Mesenchymal stem cell (in vitro differentiated cells and primary cell): ENCODE measurements at regions not wholly inside any gene's neighbourhood (a gene's known extent, or its start where the extent isn't known, plus 50 kb on each side); places are given as distances from the start of the nearest gene placed in this dataset.

Experiments used
- DNase-seq: peaks from one replicate; pipeline ENCODE4 v3.0.0-alpha.2; 2013
- H2AFZ ChIP-seq: one replicate; pipeline ENCODE4 v1.6.1; 2013; ENCODE audit warnings: low read depth, mild to moderate bottlenecking, control low read depth, inconsistent platforms, low read length, moderate library complexity
- H2AK5ac ChIP-seq: 2 replicates; pipeline ENCODE4 v1.6.1; 2013; ENCODE audit warnings: low read length, moderate library complexity, mild to moderate bottlenecking, inconsistent platforms; ENCODE audit not compliant: severe bottlenecking
- H2BK120ac ChIP-seq: one replicate; pipeline ENCODE4 v1.6.1; 2013; ENCODE audit warnings: low read depth, mild to moderate bottlenecking, inconsistent platforms, low read length, moderate library complexity
- H2BK12ac ChIP-seq, 2 experiments: one replicate each; pipeline ENCODE4 v1.6.1; 2013; ENCODE audit warnings: inconsistent platforms in 2 of 2, low read length in 2 of 2, mild to moderate bottlenecking in 2 of 2, moderate library complexity in 2 of 2, control low read depth in 1 of 2
- H2BK15ac ChIP-seq: one replicate; pipeline ENCODE4 v1.6.1; 2013; ENCODE audit warnings: mild to moderate bottlenecking, low read depth, inconsistent platforms; ENCODE audit not compliant: poor library complexity, severe bottlenecking
- H2BK5ac ChIP-seq: 2 replicates; pipeline ENCODE4 v1.6.1; 2013; ENCODE audit warnings: low read depth, mild to moderate bottlenecking, low read length, control low read depth, inconsistent platforms; ENCODE audit not compliant: poor library complexity, severe bottlenecking
- H3K14ac ChIP-seq, 2 experiments: one replicate each; pipeline ENCODE4 v1.6.1; 2013; ENCODE audit warnings: inconsistent platforms in 2 of 2, low read length in 2 of 2, control low read depth in 1 of 2, mild to moderate bottlenecking in 1 of 2, moderate library complexity in 1 of 2
- H3K18ac ChIP-seq, 2 experiments: one replicate each; pipeline ENCODE4 v1.6.1; 2013; ENCODE audit warnings: inconsistent platforms in 2 of 2, low read length in 2 of 2, control low read depth in 1 of 2, low read depth in 1 of 2, mild to moderate bottlenecking in 1 of 2
- H3K23ac ChIP-seq, 2 experiments: one replicate each; pipeline ENCODE4 v1.6.1; 2013; ENCODE audit warnings: inconsistent platforms in 2 of 2, low read length in 2 of 2, mild to moderate bottlenecking in 2 of 2, moderate library complexity in 2 of 2, control low read depth in 1 of 2
- H3K27ac ChIP-seq: 2 replicates; pipeline ENCODE4 v1.5.1; 2013; ENCODE audit warnings: mild to moderate bottlenecking, moderate library complexity, low read length, control low read depth, inconsistent platforms; ENCODE audit not compliant: poor library complexity, severe bottlenecking
- H3K27me3 ChIP-seq, 2 experiments: 2 replicates each; pipeline versions ENCODE4 v1.6.1 to v1.7.0; 2013; ENCODE audit warnings: low read length in 2 of 2, mild to moderate bottlenecking in 2 of 2, moderate library complexity in 2 of 2, control low read depth in 1 of 2, inconsistent platforms in 1 of 2; ENCODE audit not compliant: control insufficient read depth in 1 of 2, insufficient read depth in 1 of 2
- H3K36me3 ChIP-seq, 2 experiments: 2 replicates each; pipeline versions ENCODE4 v1.6.1 to v1.7.0; 2013; ENCODE audit warnings: low read length in 2 of 2, control low read depth in 1 of 2, inconsistent platforms in 1 of 2, low read depth in 1 of 2, mild to moderate bottlenecking in 1 of 2; ENCODE audit not compliant: insufficient read depth in 2 of 2, control insufficient read depth in 1 of 2
- H3K4ac ChIP-seq, 2 experiments: one replicate each; pipeline ENCODE4 v1.6.1; 2013; ENCODE audit warnings: inconsistent platforms in 2 of 2, low read length in 2 of 2, mild to moderate bottlenecking in 2 of 2, moderate library complexity in 2 of 2, control low read depth in 1 of 2, low read depth in 1 of 2
- H3K4me1 ChIP-seq: 2 replicates; pipeline ENCODE4 v1.6.1; 2013; ENCODE audit warnings: low read depth, low read length, control low read depth; ENCODE audit not compliant: control insufficient read depth, insufficient read depth
- H3K4me2 ChIP-seq: 2 replicates; pipeline ENCODE4 v1.6.1; 2013; ENCODE audit warnings: low read length, mild to moderate bottlenecking, inconsistent platforms; ENCODE audit not compliant: poor library complexity, severe bottlenecking
- H3K4me3 ChIP-seq, 2 experiments: 2 replicates each; pipeline versions ENCODE4 v1.5.1 to v1.7.0; 2013; ENCODE audit warnings: low read length in 2 of 2, mild to moderate bottlenecking in 2 of 2, control low read depth in 1 of 2, low read depth in 1 of 2; ENCODE audit not compliant: insufficient read depth in 1 of 2
- H3K79me1 ChIP-seq: replicated peaks from 2 replicates; pipeline ENCODE4 v1.6.1; 2013; ENCODE audit warnings: mild to moderate bottlenecking, control low read depth, low read length, inconsistent platforms; ENCODE audit not compliant: poor library complexity, severe bottlenecking
- H3K9ac ChIP-seq: 2 replicates; pipeline ENCODE4 v1.7.0; 2013; ENCODE audit warnings: mild to moderate bottlenecking, low read length, moderate library complexity
- H3K9me3 ChIP-seq: 2 replicates; pipeline ENCODE4 v1.7.0; 2013; ENCODE audit warnings: mild to moderate bottlenecking, low read length; ENCODE audit not compliant: control insufficient read depth
- H4K8ac ChIP-seq: one replicate; pipeline ENCODE4 v1.6.1; 2013; ENCODE audit warnings: inconsistent platforms, mild to moderate bottlenecking, low read length, moderate library complexity
- H4K91ac ChIP-seq: one replicate; pipeline ENCODE4 v1.6.1; 2013; ENCODE audit warnings: mild to moderate bottlenecking, low read length, inconsistent platforms
- WGBS: methylation state at CpG from one replicate; pipeline ENCODE4 v1.1.7; 2013; ENCODE audit warnings: mixed read lengths; 5-methylcytosine and 5-hydroxymethylcytosine counted together

GRCh38 chr12:19848421-19848820 is 409.1 kb downstream of the AEBP2 start:
- H4K91ac ChIP-seq: peak overlapping the region; percentile 82
- H3K4me1 ChIP-seq: no peaks in the 10 kb centered on the region
- peak overlapping the region; percentile 91 for H2BK120ac ChIP-seq
- H3K18ac ChIP-seq: peak overlapping the region; percentile 94 to 96
- WGBS: 90% methylated on average over 1 of the region's 2 CpGs
- H2AFZ ChIP-seq: no peak overlapping the region
- H4K8ac ChIP-seq: peak overlapping the region; percentile 87
- H3K4me3 ChIP-seq: no peak overlapping the region
- peak overlapping the region; percentile 67 to 78 for H2BK12ac ChIP-seq
- DNase-seq: peak; percentile 24
- H3K9me3 ChIP-seq: peaks cover 8% of the 10 kb centered on the region
- no peak overlapping the region for H3K9ac ChIP-seq
- no peak overlapping the region for H3K4me2 ChIP-seq
- no peak overlapping the region for H3K23ac ChIP-seq
- no peak overlapping the region for H2BK15ac ChIP-seq
- H3K36me3 ChIP-seq: no peaks in the 10 kb centered on the region
- no peaks in the 10 kb centered on the region for H3K27me3 ChIP-seq
- no peaks in the 10 kb centered on the region for H3K79me1 ChIP-seq
- no peak overlapping the region for H3K14ac ChIP-seq
- H3K27ac ChIP-seq: no peak overlapping the region
- H2BK5ac ChIP-seq: no peak overlapping the region
- H3K4ac ChIP-seq: peak overlapping the region in 1 of 2 experiments; percentile 94
- H2AK5ac ChIP-seq: no peak overlapping the region

DNA sequence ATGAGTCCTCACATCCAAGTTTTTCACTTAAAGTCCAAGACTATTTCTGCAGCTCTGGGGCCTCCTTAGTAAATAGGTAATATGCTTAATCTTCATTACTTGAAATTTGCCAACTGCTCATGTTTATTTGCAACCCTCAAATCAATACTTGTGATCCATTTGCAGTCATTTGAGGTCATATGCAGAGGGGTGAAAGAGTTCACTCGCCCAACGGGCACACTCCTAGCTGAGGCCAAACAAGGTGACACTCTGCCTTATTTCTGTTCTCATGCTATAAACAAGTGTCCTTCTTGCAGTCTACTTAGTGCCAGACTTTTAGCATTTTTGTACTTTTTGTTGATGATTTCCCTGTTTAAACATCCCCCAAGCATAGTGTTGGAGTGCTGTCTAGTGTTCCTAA is 409.9 kb downstream of the AEBP2 start:
- no peak overlapping the region for H3K23ac ChIP-seq
- H2AFZ ChIP-seq: no peak overlapping the region
- peak overlapping the region; percentile 16 to 79 for H3K18ac ChIP-seq
- peak overlapping the region; percentile 44 to 53 for H3K4ac ChIP-seq
- H3K79me1 ChIP-seq: no peaks in the 10 kb centered on the region
- no peak overlapping the region for H2AK5ac ChIP-seq
- no peaks in the 10 kb centered on the region for H3K4me1 ChIP-seq
- WGBS: 68% methylated on average over 2 of the region's 2 CpGs
- DNase-seq: peak; percentile 30
- H2BK15ac ChIP-seq: no peak overlapping the region
- no peak overlapping the region for H3K4me2 ChIP-seq
- no peak overlapping the region for H2BK5ac ChIP-seq
- H2BK12ac ChIP-seq: peak overlapping the region in 1 of 2 experiments; percentile 79
- H2BK120ac ChIP-seq: no peak overlapping the region
- no peak overlapping the region for H3K14ac ChIP-seq
- no peak overlapping the region for H3K4me3 ChIP-seq
- H3K9ac ChIP-seq: no peak overlapping the region
- H3K27me3 ChIP-seq: no peaks in the 10 kb centered on the region
- no peak overlapping the region for H4K91ac ChIP-seq
- no peak overlapping the region for H3K27ac ChIP-seq
- H3K36me3 ChIP-seq: no peaks in the 10 kb centered on the region
- H3K9me3 ChIP-seq: peaks cover 8% of the 10 kb centered on the region
- no peak overlapping the region for H4K8ac ChIP-seq

GRCh38 chr12:19850346-19851065 is 411.2 kb downstream of the AEBP2 start:
- Histone ChIP-seq H3K18ac (peak overlapping the region; percentile 69 to 86), H3K79me1 (no peaks in the 10 kb centered on the region), H2BK120ac (peak overlapping the region; percentile 80), H2BK5ac (no peak overlapping the region), H2AFZ (no peak overlapping the region), H3K27ac (no peak overlapping the region), H3K4me2 (no peak overlapping the region), H4K91ac (peak overlapping the region; percentile 23), H3K9ac (peak overlapping the region; percentile 29), H4K8ac (peak overlapping the region; percentile 86), H3K14ac (peak overlapping the region in 1 of 2 experiments; percentile 71), H2AK5ac (no peak overlapping the region), H3K4me3 (no peak overlapping the region), H2BK15ac (no peak overlapping the region), H3K36me3 (no peaks in the 10 kb centered on the region), H3K27me3 (no peaks in the 10 kb centered on the region), H2BK12ac (peak overlapping the region; percentile 29 to 89), H3K23ac (no peak overlapping the region), H3K4ac (peak overlapping the region in 1 of 2 experiments; percentile 92), H3K9me3 (peaks cover 8% of the 10 kb centered on the region), H3K4me1 (no peaks in the 10 kb centered on the region)
- 82% methylated on average over 9 of the region's 11 CpGs for WGBS
- DNase-seq: peak; percentile 77

DNA sequence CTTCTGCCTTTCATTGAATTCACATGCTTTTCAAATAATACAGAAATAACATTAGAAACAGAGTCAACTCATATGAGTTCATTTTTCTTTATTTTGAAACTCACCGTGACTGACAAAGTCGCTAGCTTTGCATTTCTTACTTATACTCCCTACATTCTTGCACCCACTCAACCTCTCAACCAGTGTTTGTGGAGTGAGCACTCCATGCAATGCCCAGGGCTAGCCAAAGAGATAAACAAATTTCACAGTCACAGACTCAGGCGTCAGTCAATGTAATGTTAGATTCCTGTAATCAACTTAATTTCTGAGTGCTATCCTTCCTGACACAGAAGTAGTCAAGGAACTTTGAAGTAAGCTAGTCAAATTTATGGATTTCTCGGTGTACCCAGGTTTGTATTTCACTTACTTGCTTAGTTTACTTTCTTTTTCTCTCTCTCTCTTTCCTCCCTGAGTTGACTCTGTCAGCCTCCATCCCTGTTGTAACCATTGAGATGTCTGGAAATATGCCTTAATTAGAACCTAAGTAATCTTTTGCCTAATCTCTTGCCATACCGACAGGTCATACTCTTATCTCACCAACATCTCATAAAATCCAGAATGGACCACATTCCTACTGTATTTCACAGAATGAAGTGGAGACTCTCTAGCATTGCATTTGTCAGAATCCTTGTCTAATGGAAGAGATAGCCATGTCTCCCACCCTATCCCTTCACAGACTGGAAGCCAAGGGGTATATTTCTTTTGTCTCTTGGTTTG is 413.0 kb downstream of the AEBP2 start:
- Histone ChIP-seq H2AK5ac (no peak overlapping the region), H3K9ac (no peak overlapping the region), H3K23ac (no peak overlapping the region), H3K27me3 (no peaks in the 10 kb centered on the region), H3K9me3 (peaks cover 8% of the 10 kb centered on the region), H2BK120ac (peak overlapping the region; percentile 27), H2AFZ (no peak overlapping the region), H3K4me2 (no peak overlapping the region), H3K18ac (peak overlapping the region; percentile 34 to 54), H3K4me3 (no peak overlapping the region), H3K36me3 (no peaks in the 10 kb centered on the region), H4K8ac (peak overlapping the region; percentile 69), H3K4ac (peak overlapping the region in 1 of 2 experiments; percentile 67), H3K14ac (no peak overlapping the region), H3K79me1 (no peaks in the 10 kb centered on the region), H2BK15ac (no peak overlapping the region), H4K91ac (no peak overlapping the region), H3K27ac (no peak overlapping the region), H2BK5ac (no peak overlapping the region), H3K4me1 (no peaks in the 10 kb centered on the region), H2BK12ac (peak overlapping the region; percentile 29 to 72)
- no peak for DNase-seq
- 76% methylated on average over 4 of the region's 5 CpGs for WGBS
